A673 (cell line): ENCODE measurements at regions not wholly inside any gene's neighbourhood (a gene's known extent, or its start where the extent isn't known, plus 50 kb on each side); places are given as distances from the start of the nearest gene placed in this dataset.

ENCODE experiments used
- EZH2 ChIP-seq: fragments of 200-600 bp; sonication (generic); IDR thresholded peaks from 2 replicates; pipeline ENCODE4 v1.6.1; 2017; ENCODE audit warnings: borderline replicate concordance, low read depth, mild to moderate bottlenecking, mixed read lengths, antibody characterized with exemption, low read length; ENCODE audit not compliant: poor library complexity, severe bottlenecking
- TF ChIP-seq, protein P1 (sequence below): fragments of 300-800, 200-600 bp; sonication (generic); conservative IDR thresholded peaks from 2 replicates; pipeline ENCODE4 v1.5.1; 2017; ENCODE audit warnings: low read depth, mild to moderate bottlenecking, antibody characterized with exemption, low read length, moderate library complexity, mixed read lengths

DNA sequence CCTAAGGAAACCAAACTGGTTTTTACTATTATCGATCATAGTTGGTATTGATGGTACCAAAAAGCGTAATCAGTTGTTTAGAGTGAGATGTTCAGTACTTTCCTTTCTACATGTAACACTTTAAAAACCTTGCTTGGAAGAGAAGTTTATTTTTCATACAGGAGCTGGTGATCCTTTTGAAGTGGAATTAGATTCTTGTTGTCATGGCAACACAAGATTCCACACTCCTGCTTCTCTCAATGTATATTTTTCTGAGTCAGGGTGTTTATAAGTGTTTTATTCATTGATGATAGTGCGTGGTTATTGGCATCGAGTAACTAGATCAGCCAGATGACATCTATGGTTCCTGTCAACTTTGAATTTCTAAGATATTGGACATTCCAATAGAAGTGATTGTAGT lies 181.1 kb upstream of the CHD1 start:
- TF ChIP-seq, protein P1, sequence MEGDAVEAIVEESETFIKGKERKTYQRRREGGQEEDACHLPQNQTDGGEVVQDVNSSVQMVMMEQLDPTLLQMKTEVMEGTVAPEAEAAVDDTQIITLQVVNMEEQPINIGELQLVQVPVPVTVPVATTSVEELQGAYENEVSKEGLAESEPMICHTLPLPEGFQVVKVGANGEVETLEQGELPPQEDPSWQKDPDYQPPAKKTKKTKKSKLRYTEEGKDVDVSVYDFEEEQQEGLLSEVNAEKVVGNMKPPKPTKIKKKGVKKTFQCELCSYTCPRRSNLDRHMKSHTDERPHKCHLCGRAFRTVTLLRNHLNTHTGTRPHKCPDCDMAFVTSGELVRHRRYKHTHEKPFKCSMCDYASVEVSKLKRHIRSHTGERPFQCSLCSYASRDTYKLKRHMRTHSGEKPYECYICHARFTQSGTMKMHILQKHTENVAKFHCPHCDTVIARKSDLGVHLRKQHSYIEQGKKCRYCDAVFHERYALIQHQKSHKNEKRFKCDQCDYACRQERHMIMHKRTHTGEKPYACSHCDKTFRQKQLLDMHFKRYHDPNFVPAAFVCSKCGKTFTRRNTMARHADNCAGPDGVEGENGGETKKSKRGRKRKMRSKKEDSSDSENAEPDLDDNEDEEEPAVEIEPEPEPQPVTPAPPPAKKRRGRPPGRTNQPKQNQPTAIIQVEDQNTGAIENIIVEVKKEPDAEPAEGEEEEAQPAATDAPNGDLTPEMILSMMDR = no peak
- no peak for TF ChIP-seq EZH2
